Breast epithelium (tissue), 4 donors: ENCODE measurements at regions not wholly inside any gene's neighbourhood (a gene's known extent, or its start where the extent isn't known, plus 50 kb on each side); places are given as distances from the start of the nearest gene placed in this dataset.
"Not testable (repeated sequence)": the region's sequence is repeated elsewhere in the genome, so short reads cannot be mapped to it uniquely, and the experiment has no call there.

Source experiments
- DNase-seq, 2 donors: peaks; one replicate each; pipeline ENCODE4 v3.0.0-alpha.2; 2019; ENCODE audit warnings: low spot score in 2 of 2
- H3K27ac ChIP-seq, 2 donors: fragments of 200-600 bp; sonication (generic) in 1 of 2; one replicate each; pipeline ENCODE4 v1.5.1; 2016 to 2019; ENCODE audit warnings: mild to moderate bottlenecking in 1 of 2
- H3K27me3 ChIP-seq, 2 donors: fragments of 200-600 bp; sonication (generic) in 1 of 2; one replicate each; pipeline versions ENCODE4 v1.5.1 to v1.6.0; 2017 to 2019; ENCODE audit warnings: control low read depth in 1 of 2, mild to moderate bottlenecking in 1 of 2
- H3K36me3 ChIP-seq: fragments of 200-600 bp; one replicate; pipeline ENCODE4 v1.5.1; 2019
- H3K4me1 ChIP-seq, 2 donors: fragments of 200-600 bp; sonication (generic); one replicate each; pipeline ENCODE4 v1.5.1; 2016 to 2019; ENCODE audit warnings: control low read depth in 1 of 2
- H3K4me3 ChIP-seq, 3 donors: fragments of 200-600 bp; sonication (generic); 1 replicate in 2 of 3; 2 replicates in 1 of 3; pipeline ENCODE4 v1.5.1; 2016 to 2019; ENCODE audit warnings: mild to moderate bottlenecking in 3 of 3, moderate library complexity in 2 of 3
- H3K9me3 ChIP-seq, 2 donors: fragments of 200-600 bp; sonication (generic) in 1 of 2; one replicate each; pipeline ENCODE4 v1.5.1; 2016 to 2019; ENCODE audit warnings: control low read depth in 1 of 2
- POLR2A ChIP-seq: fragments of 450-650 bp; IDR thresholded peaks from one replicate; pipeline ENCODE4 v1.6.1; 2016; ENCODE audit warnings: antibody characterized with exemption, mild to moderate bottlenecking, moderate library complexity
- POLR2AphosphoS5 ChIP-seq, 3 donors: sonication (generic); formaldehyde crosslinking; IDR thresholded peaks; one replicate each; pipeline ENCODE4 v1.6.1; 2017; ENCODE audit warnings: antibody characterized with exemption in 3 of 3
- intact Hi-C: fragments of 100-400 bp; cut with DNase I; formaldehyde crosslinking; loops from one replicate; pipeline ENCODE4 v1.15.1; 2023; ENCODE audit warnings: low total_unique reads
- TF ChIP-seq, protein P1 (sequence below), 3 donors: fragments of 450-650 bp; IDR thresholded peaks; one replicate each; pipeline ENCODE4 v1.5.1; 2016 to 2017; ENCODE audit warnings: antibody characterized with exemption in 3 of 3, mild to moderate bottlenecking in 3 of 3, moderate library complexity in 3 of 3

DNA sequence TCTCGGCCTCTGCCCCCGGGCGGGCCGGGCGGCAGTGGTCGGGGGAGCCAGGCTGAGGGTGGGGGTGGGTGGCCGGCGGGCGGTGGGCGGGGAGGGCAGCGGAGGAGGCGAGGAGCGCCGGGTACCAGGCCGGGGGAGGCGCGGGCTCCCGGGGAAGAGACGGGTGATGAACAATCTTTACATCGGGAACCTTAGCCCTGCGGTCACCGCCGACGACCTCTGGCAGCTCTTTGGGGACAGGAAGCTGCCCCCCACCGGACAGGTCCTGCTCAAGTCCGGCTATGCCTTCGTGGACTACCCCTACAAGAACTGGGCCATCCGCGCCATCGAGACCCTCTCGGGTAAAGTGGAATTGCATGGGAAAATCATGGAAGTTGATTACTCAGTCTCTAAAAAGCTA lies 112.5 kb downstream of the NBPF12 start:
- no peak overlapping the region for H3K27ac ChIP-seq
- H3K4me1 ChIP-seq = no peaks in the 10 kb centered on the region
- H3K4me3 ChIP-seq = no peak overlapping the region
- no peak for TF ChIP-seq POLR2A
- TF ChIP-seq, protein P1, sequence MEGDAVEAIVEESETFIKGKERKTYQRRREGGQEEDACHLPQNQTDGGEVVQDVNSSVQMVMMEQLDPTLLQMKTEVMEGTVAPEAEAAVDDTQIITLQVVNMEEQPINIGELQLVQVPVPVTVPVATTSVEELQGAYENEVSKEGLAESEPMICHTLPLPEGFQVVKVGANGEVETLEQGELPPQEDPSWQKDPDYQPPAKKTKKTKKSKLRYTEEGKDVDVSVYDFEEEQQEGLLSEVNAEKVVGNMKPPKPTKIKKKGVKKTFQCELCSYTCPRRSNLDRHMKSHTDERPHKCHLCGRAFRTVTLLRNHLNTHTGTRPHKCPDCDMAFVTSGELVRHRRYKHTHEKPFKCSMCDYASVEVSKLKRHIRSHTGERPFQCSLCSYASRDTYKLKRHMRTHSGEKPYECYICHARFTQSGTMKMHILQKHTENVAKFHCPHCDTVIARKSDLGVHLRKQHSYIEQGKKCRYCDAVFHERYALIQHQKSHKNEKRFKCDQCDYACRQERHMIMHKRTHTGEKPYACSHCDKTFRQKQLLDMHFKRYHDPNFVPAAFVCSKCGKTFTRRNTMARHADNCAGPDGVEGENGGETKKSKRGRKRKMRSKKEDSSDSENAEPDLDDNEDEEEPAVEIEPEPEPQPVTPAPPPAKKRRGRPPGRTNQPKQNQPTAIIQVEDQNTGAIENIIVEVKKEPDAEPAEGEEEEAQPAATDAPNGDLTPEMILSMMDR (IDR thresholded peaks at IDR 0.05) = no peak
- no peak for TF ChIP-seq POLR2AphosphoS5 (IDR thresholded peaks at IDR 0.05)
- no peaks in the 10 kb centered on the region for H3K9me3 ChIP-seq
- no peaks in the 10 kb centered on the region for H3K36me3 ChIP-seq
- intact Hi-C loops = no loop called here
- H3K27me3 ChIP-seq = no peaks in the 10 kb centered on the region
- DNase-seq = no peak

DNA sequence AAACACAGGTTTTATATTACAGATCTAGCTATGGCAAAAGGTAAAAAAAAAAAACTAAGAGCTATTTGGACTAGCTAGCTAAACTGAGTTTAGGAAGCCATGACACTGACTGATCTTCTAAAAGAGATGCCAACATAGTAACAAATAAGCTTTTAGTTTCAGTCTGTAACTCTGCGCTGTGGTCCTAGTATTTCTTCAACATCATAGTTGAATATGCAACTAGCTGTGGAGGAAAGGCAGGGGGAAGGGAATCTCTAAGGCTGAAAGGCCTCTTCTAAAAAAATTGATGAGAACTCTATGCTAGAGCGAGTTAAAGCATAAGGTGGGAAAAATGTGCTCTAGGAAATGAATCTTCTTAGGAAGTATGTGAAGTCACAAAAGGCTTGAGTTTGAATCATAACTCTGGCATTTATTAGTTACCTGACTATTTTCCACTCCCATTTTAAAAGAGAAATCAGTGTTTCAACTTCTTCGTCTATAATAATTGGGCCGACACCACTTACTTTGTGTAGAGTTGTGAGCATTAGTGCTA lies 108.8 kb downstream of the NBPF12 start:
- intact Hi-C loops, H3K4me1 ChIP-seq: not testable (repeated sequence)

DNA sequence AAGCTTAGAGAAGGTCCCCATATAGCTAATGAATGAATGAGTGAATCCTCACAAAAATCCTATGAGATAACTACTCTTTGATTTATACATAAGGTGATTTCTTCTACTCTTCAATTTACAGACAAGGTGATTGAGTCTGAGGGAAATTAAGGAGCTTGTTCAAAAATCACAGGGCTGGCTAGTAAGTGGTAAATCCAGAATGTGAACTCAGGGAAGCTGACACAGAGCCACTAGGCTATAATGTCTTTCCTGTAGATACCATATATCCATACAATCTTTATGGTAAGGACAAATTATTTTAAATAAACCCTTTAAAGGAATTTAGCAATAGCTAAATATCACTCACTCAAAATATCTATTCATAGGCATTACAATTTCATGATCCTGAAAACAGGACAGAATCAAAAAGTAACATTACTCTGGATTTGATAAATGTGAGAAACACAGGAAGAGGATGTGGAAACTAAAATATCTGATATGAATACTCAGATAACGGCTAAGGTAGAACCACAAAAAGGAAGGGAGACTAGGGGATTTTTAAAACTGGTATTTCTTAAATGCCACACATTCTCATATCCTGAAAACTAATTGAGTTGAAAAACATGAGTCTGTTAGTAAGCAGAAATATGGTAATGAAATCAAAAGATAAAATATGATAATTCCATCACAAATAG lies 108.2 kb downstream of the NBPF12 start:
- H3K36me3 ChIP-seq = no peaks in the 10 kb centered on the region
- TF ChIP-seq, protein P1 (IDR thresholded peaks at IDR 0.05) = no peak
- TF ChIP-seq POLR2AphosphoS5 (IDR thresholded peaks at IDR 0.05) (no peak), POLR2A (no peak)
- H3K4me3 ChIP-seq = no peak overlapping the region
- no peaks in the 10 kb centered on the region for H3K27me3 ChIP-seq
- no peaks in the 10 kb centered on the region for H3K4me1 ChIP-seq
- DNase-seq = no peak
- no peak overlapping the region for H3K27ac ChIP-seq
- H3K9me3 ChIP-seq = no peaks in the 10 kb centered on the region
- intact Hi-C loops = no loop called here

More for the DNA sequence above, 108.8 kb downstream of the NBPF12 start:
- H3K27ac ChIP-seq, DNase-seq, H3K4me3 ChIP-seq, H3K27me3 ChIP-seq, H3K36me3 ChIP-seq, H3K9me3 ChIP-seq: not testable (repeated sequence)
